ENCODE measurements at regions not wholly inside any gene's neighbourhood (a gene's known extent, or its start where the extent isn't known, plus 50 kb on each side); places are given as distances from the start of the nearest gene placed in this dataset.

DNA sequence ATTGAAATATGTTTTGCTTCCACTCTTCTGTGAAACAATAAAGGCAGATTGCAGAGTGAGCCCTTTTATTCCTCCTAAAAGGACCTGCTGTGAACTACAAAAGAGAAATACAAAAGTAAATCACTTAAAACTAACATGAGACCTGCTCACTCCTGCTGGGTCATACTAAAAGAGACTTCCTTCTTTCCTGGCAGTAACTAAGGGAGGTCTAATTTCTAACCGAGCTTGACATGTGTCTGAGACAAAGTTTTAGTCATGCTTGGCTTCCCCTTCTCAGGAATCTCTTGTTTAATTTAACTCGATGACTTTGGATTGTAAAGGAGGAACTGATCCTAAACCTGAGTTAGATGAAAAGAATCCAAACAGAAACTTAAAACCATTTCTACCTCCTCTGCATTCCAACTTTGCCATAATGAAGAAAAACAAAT lies 86.4 kb upstream of the CDH6 start:
- TF ChIP-seq, protein P1, sequence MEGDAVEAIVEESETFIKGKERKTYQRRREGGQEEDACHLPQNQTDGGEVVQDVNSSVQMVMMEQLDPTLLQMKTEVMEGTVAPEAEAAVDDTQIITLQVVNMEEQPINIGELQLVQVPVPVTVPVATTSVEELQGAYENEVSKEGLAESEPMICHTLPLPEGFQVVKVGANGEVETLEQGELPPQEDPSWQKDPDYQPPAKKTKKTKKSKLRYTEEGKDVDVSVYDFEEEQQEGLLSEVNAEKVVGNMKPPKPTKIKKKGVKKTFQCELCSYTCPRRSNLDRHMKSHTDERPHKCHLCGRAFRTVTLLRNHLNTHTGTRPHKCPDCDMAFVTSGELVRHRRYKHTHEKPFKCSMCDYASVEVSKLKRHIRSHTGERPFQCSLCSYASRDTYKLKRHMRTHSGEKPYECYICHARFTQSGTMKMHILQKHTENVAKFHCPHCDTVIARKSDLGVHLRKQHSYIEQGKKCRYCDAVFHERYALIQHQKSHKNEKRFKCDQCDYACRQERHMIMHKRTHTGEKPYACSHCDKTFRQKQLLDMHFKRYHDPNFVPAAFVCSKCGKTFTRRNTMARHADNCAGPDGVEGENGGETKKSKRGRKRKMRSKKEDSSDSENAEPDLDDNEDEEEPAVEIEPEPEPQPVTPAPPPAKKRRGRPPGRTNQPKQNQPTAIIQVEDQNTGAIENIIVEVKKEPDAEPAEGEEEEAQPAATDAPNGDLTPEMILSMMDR (IDR thresholded peaks at IDR 0.05; ENCODE audit: low read depth, low read length) = no peak
- no peak for TF ChIP-seq EZH2phosphoT487 (IDR thresholded peaks at IDR 0.05; ENCODE audit: low read depth)

Data from OCI-LY3 (cell line).